ENCODE measurements at regions not wholly inside any gene's neighbourhood (a gene's known extent, or its start where the extent isn't known, plus 50 kb on each side); places are given as distances from the start of the nearest gene placed in this dataset.
A peak's percentile ranks its signal among the peaks of the same experiment; 100 is the strongest.

DNA sequence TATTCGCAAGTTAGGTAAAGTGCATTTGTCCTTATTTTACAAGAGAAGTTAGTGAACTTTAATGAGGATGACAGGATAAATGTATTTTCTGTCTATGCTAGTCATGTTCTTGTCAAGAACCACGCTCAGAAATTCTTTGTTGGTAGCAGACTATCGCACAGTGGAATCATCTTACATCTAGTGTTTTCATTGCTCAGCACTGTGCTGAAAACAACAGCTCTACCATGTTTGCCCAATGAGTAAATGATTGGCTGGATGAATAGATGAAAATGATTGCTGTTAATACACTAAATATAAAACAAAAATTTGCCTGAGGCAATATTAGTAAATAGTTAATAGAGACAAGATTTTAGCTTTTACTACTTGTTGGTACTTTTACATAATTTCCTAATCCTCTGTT lies 265.3 kb upstream of the GOLIM4 start:
- H3K4me1 ChIP-seq, result no peaks in the 10 kb centered on the region
- H3K9me3 ChIP-seq, result no peaks in the 10 kb centered on the region
- ATAC-seq (no peak), DNase-seq (no peak)
- TF ChIP-seq, protein P1, sequence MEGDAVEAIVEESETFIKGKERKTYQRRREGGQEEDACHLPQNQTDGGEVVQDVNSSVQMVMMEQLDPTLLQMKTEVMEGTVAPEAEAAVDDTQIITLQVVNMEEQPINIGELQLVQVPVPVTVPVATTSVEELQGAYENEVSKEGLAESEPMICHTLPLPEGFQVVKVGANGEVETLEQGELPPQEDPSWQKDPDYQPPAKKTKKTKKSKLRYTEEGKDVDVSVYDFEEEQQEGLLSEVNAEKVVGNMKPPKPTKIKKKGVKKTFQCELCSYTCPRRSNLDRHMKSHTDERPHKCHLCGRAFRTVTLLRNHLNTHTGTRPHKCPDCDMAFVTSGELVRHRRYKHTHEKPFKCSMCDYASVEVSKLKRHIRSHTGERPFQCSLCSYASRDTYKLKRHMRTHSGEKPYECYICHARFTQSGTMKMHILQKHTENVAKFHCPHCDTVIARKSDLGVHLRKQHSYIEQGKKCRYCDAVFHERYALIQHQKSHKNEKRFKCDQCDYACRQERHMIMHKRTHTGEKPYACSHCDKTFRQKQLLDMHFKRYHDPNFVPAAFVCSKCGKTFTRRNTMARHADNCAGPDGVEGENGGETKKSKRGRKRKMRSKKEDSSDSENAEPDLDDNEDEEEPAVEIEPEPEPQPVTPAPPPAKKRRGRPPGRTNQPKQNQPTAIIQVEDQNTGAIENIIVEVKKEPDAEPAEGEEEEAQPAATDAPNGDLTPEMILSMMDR (IDR thresholded peaks at IDR 0.05), result no peak
- no peaks in the 10 kb centered on the region for H3K27me3 ChIP-seq
- no peak overlapping the region for H3K4me3 ChIP-seq
- intact Hi-C loops (cut with DNase I), result no loop called here
- no peaks in the 10 kb centered on the region for H3K36me3 ChIP-seq
- no peak overlapping the region for H3K27ac ChIP-seq

DNA sequence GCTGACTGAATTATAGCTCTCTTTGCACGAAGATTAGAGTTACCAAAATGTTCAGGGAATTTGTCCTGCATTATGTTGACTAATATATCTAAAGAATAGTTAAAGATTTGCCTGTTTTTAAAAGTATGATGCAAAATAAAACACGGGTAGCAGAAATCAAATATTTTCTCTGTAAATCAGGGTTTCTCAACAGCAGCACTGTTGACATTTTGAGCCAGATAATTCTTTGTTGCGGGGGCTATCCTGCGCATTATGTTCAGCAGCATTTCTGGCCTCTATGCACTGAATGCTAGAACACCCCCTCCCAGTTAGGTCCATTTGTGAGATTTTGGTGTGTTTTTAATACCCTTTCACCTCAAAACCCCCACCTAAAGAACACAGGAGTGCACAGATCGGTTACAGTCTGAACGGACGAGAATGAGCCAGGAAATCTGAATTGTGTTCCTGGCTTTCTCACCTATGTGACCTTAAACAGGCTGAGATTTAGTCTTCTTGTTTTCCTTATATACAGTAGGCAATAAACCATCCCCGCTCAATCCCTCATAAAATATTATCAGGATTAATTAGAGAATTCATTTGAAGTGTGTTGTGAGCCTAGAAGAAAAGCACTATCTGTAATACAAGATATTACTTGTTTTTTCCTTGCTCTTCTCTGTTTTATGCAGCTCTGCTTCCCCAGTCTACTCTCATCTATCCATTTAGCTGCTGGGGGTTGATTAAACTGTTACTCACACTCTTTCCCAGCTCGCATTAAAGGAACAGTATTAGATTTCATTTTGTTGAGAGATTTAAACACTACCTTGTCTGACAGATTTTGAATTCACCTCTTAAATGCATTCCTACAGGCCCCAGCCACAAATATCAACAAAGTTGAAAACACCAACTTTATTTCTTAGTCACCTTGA lies 247.5 kb upstream of the GOLIM4 start:
- no peaks in the 10 kb centered on the region for H3K27me3 ChIP-seq
- H3K4me3 ChIP-seq, result no peak overlapping the region
- H3K9me3 ChIP-seq, result no peaks in the 10 kb centered on the region
- TF ChIP-seq, protein P1 (IDR thresholded peaks at IDR 0.05), result no peak
- H3K27ac ChIP-seq, result no peak overlapping the region
- peaks cover 0 to 12% of the 10 kb centered on the region in 2 donors for H3K4me1 ChIP-seq
- intact Hi-C loops (cut with DNase I), result no loop called here
- H3K36me3 ChIP-seq, result no peaks in the 10 kb centered on the region
- ATAC-seq (no peak), DNase-seq (no peak)

DNA sequence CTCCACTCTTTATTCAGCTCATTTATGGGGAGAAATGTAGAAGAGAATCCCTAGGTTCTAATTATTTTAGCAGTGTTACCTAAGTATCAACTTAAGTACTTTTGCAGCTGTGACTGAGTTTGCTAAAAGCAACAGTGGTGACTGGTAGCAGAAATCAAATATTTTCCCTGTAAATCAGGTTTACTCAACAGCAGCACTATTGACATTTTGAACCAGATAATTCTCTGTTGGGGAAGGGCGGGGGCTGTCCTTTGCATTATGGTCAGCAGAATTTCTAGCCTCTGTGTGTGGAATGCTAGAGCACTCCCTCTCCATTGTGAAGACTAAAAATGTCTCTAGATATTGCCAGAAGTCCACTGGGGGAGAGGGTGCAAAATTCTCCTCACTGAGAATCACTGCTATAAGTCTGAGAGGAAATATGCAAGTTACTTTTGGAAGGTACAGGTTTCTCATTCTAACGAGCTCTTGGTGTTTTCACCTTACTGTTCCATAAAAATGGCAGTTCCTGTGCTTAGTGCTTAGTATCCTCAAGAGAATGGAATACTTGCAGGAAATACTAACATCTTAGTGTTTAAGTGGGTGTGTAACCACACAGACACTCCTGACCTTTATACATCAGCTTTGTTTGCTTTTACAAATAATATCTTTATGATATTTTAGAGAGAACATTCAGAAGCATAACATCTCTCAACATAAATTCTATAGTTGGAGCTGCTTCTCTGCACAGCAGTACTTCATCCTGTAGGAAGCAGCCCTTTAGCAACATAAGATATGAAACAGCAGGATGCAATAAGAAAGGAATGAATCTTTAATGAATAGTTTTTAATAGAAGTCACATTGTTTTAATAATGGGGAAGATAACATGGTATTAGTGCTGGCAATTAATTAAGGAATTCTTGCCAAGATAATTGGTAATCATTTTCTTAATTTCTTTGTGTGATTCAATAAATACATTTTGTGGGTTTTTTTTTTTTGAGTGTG lies 246.5 kb upstream of the GOLIM4 start:
- no peak for DNase-seq
- Histone ChIP-seq H3K4me1 (peaks cover 0 to 12% of the 10 kb centered on the region in 2 donors), H3K4me3 (no peak overlapping the region), H3K27me3 (no peaks in the 10 kb centered on the region), H3K9me3 (no peaks in the 10 kb centered on the region), H3K36me3 (no peaks in the 10 kb centered on the region), H3K27ac (no peak overlapping the region)
- intact Hi-C loops (cut with DNase I), result no loop called here
- peak; percentile 59 for ATAC-seq
- TF ChIP-seq, protein P1 (IDR thresholded peaks at IDR 0.05), result no peak

DNA sequence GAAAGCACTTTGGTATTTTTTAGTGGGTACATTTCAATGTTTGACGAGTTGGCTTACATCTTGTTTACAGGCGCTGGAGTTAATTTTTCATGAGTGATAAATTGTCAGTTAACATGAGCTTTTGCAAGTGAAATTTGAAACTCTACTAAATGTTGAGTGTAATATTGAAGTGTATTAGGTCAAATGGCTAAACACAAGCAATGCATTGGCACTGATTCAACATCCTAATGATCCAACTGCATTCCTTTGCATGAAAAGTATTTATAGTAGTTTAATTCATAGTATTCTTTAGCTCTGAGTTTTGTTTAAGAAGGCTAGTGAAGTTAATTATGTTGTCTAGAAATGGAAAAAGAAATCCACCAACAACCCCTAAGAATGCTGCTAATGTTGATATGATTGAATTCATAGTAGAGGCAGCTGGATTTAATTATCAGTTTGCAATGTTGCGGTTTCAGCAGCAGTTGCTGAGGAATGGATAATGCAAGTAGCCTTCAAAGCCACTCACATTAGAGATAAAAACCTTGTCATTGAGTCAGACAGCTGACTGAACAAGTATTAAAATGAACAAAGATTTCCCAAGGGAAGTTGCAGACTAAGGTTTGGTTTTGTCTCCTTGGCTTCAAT lies 245.6 kb upstream of the GOLIM4 start:
- Histone ChIP-seq H3K9me3 (no peaks in the 10 kb centered on the region), H3K4me1 (peaks cover 0 to 12% of the 10 kb centered on the region in 2 donors), H3K36me3 (no peaks in the 10 kb centered on the region), H3K4me3 (no peak overlapping the region), H3K27ac (no peak overlapping the region), H3K27me3 (no peaks in the 10 kb centered on the region)
- DNase-seq (peak in 1 of 4 donors; percentile 33), ATAC-seq (peak; percentile 27)
- TF ChIP-seq, protein P1 (IDR thresholded peaks at IDR 0.05), result no peak
- intact Hi-C loops (cut with DNase I), result no loop called here

Data from left lung (tissue), 4 donors.